ENCODE measurements at regions not wholly inside any gene's neighbourhood (a gene's known extent, or its start where the extent isn't known, plus 50 kb on each side); places are given as distances from the start of the nearest gene placed in this dataset.

DNA sequence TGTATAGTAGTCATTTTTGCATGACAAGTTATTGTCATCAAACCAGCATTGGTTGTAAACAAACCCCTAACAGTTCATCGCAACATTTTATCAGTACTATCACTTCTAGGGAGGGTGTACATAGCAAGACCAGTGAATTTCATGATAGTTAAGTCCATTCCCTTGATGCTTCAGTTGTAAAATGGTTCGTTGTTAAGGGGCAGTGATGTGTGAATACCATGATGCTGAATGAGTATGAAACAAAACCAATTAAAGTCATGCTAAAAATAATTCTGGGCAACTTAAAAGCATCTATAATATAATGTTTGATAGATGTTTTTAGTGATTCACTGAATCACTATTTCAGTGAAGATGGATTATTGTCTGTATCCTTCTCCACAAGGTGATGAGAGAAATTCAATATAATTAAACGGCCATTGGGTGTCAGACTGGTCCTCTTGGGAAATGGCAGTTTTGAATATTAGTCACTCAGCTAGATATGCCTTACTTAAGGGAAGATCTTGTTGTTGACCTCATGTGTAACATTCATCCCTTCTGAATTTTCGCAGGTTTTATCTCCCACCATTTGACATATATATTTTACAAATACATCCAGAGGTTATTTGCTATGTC lies 742.2 kb upstream of the TMPRSS15 start:
- no peak for TF ChIP-seq CTCF (IDR thresholded peaks at IDR 0.05 in 4 of 5, conservative IDR thresholded peaks at IDR 0.05 in 1 of 5)
- TF ChIP-seq POLR2A (IDR thresholded peaks at IDR 0.05), result no peak

Measured in gastrocnemius medialis (tissue), 4 donors.